HepG2 (cell line): ENCODE measurements at regions not wholly inside any gene's neighbourhood (a gene's known extent, or its start where the extent isn't known, plus 50 kb on each side); places are given as distances from the start of the nearest gene placed in this dataset.

Experiments
- ATAC-seq: fragments of 200-7000 bp; cut with Tn5 transposase; 3 replicates; pipeline ENCODE4 v1.9.1; 2020; ENCODE audit warnings: mild to moderate bottlenecking, moderate library complexity
- BruUV-seq: library from RNA; stranded (reverse); fragments of 400-500 nt; replicated peaks from 2 replicates; lab custom pipeline; 2021; lab: Mats Ljungman, UMichigan
- CTCF ChIA-PET: fragments of 300-600 bp; formaldehyde crosslinking; extraction: SDS; loops from one replicate; lab custom pipeline; 2021; ENCODE audit warnings: low total read pairs, inconsistent platforms, low intra/inter-chr PET ratio; lab: Yijun Ruan, JAX
- POLR2A ChIA-PET: fragments of 350-600 bp; sonication (Branson Sonifier 250); formaldehyde crosslinking; loops from one replicate; lab custom pipeline; 2020; ENCODE audit warnings: antibody characterized with exemption, inconsistent platforms; lab: Yijun Ruan, JAX
- DNase-seq: peaks from one replicate; pipeline ENCODE4 v3.0.0-alpha.2; 2015; ENCODE audit warnings: low spot score
- FAIRE-seq: peaks from 3 replicates; lab custom pipeline; 2011; peaks lifted over from hg19 to GRCh38; lab: Jason Lieb, UNC
- H2AFZ ChIP-seq: one replicate; pipeline ENCODE4 v1.6.1; 2011; ENCODE audit warnings: low read length, inconsistent platforms
- H3K27ac ChIP-seq: fragments of 300-600 bp; 3 replicates; pipeline ENCODE4 v1.8.0; 2011; ENCODE audit warnings: mixed run types, mild to moderate bottlenecking, mixed read lengths, low read length, inconsistent platforms; ENCODE audit not compliant: insufficient read depth; ENCODE audit errors: extremely low read length
- H3K27me3 ChIP-seq, 2 experiments: fragments of 200-600 bp in 1 of 2; 2 replicates in 1 of 2; 3 replicates in 1 of 2; pipeline versions ENCODE4 v1.6.0 to v1.8.0; 2011; ENCODE audit warnings: low read length in 2 of 2, mild to moderate bottlenecking in 2 of 2, moderate library complexity in 2 of 2, inconsistent platforms in 1 of 2; ENCODE audit not compliant: insufficient read depth in 2 of 2, control insufficient read depth in 1 of 2
- H3K36me3 ChIP-seq, 2 experiments: fragments of 200-600 bp in 1 of 2; replicated peaks in 1 of 2; 2 replicates in 1 of 2; 3 replicates in 1 of 2; pipeline versions ENCODE4 v1.5.1 to v1.8.0; 2011; ENCODE audit warnings: low read length in 2 of 2, inconsistent platforms in 1 of 2; ENCODE audit not compliant: insufficient read depth in 2 of 2, control insufficient read depth in 1 of 2
- H3K4me1 ChIP-seq: 2 replicates; pipeline ENCODE4 v1.5.1; 2012; ENCODE audit warnings: low read length, inconsistent platforms; ENCODE audit not compliant: insufficient read depth
- H3K4me2 ChIP-seq: 2 replicates; pipeline ENCODE4 v1.6.0; 2011; ENCODE audit warnings: low read depth, low read length, inconsistent platforms
- H3K4me3 ChIP-seq, 3 experiments: fragments of 200-600 bp in 1 of 3; sonication (generic), shearing (Covaris generic) in 1 of 3; replicated peaks in 1 of 3; 2 replicates each; pipeline ENCODE4 v1.5.1; 2011 to 2016; ENCODE audit warnings: low read length in 3 of 3, inconsistent platforms in 2 of 3, low read depth in 2 of 3, mild to moderate bottlenecking in 2 of 3, control low read depth in 1 of 3, mixed read lengths in 1 of 3; ENCODE audit not compliant: insufficient read depth in 1 of 3
- H3K79me2 ChIP-seq: one replicate; pipeline ENCODE4 v1.6.1; 2011; ENCODE audit warnings: low read length, inconsistent platforms; ENCODE audit not compliant: insufficient read depth
- H3K9ac ChIP-seq: 2 replicates; pipeline ENCODE4 v1.6.0; 2011; ENCODE audit warnings: mild to moderate bottlenecking, low read depth, low read length, inconsistent platforms; ENCODE audit not compliant: insufficient read depth
- H3K9me3 ChIP-seq: 2 replicates; pipeline ENCODE4 v1.5.1; 2012; ENCODE audit warnings: mild to moderate bottlenecking, low read length
- H4K20me1 ChIP-seq: 2 replicates; pipeline ENCODE4 v1.6.0; 2011; ENCODE audit warnings: inconsistent platforms, mild to moderate bottlenecking, low read length, moderate library complexity; ENCODE audit not compliant: insufficient read depth
- BRD4 ChIP-seq: sonication (generic); formaldehyde crosslinking; IDR thresholded peaks from 2 replicates; pipeline ENCODE4 v1.4.0; 2020; ENCODE audit warnings: missing genetic modification reagents
- HNF4A ChIP-seq: sonication (generic); formaldehyde crosslinking; IDR thresholded peaks from 2 replicates; pipeline ENCODE4 v1.4.0; 2020; ENCODE audit warnings: missing genetic modification reagents
- MBNL3 ChIP-seq: fragments of 250-450 bp; sonication (Bioruptor Pico); conservative IDR thresholded peaks from 2 replicates; pipeline ENCODE4 v1.8.0; 2022; ENCODE audit warnings: mild to moderate bottlenecking, inconsistent platforms
- RBAK ChIP-seq: sonication (generic); formaldehyde crosslinking; IDR thresholded peaks from 2 replicates; pipeline ENCODE4 v1.5.1; 2020; ENCODE audit warnings: mild to moderate bottlenecking, missing genetic modification reagents
- STAG1 ChIP-seq: sonication (generic); formaldehyde crosslinking; IDR thresholded peaks from 2 replicates; pipeline ENCODE4 v1.4.0; 2020; ENCODE audit warnings: missing genetic modification reagents
- ZIK1 ChIP-seq: sonication (generic); formaldehyde crosslinking; IDR thresholded peaks from 2 replicates; pipeline ENCODE4 v1.5.0; 2020; ENCODE audit warnings: mild to moderate bottlenecking, low read depth, missing genetic modification reagents, borderline replicate concordance
- WGBS: methylation state at CpG from one replicate; pipeline ENCODE4 v1.1.6; 2017; ENCODE audit warnings: low lambda C conversion rate; 5-methylcytosine and 5-hydroxymethylcytosine counted together
- in situ Hi-C: cut with HindIII; loops from 2 replicates; pipeline ENCODE4 v1.10.0; 2017; ENCODE audit warnings: low pct_unique_long_range_greater_than_20kb; ENCODE audit not compliant: extremely low pct_ligation_motif_present
- intact Hi-C: fragments of 100-400 bp; cut with micrococcal nuclease; formaldehyde crosslinking; loops from one replicate; pipeline ENCODE4 v1.10.0; 2022; ENCODE audit not compliant: unreplicated experiment
- TF ChIP-seq, protein P1 (sequence below): sonication (generic); formaldehyde crosslinking; IDR thresholded peaks from 2 replicates; pipeline ENCODE4 v1.5.0; 2020; ENCODE audit warnings: missing genetic modification reagents
- TF ChIP-seq, protein P2 (sequence below): sonication (generic); formaldehyde crosslinking; IDR thresholded peaks from 2 replicates; pipeline ENCODE4 v1.4.0; 2020; ENCODE audit warnings: missing genetic modification reagents

DNA sequence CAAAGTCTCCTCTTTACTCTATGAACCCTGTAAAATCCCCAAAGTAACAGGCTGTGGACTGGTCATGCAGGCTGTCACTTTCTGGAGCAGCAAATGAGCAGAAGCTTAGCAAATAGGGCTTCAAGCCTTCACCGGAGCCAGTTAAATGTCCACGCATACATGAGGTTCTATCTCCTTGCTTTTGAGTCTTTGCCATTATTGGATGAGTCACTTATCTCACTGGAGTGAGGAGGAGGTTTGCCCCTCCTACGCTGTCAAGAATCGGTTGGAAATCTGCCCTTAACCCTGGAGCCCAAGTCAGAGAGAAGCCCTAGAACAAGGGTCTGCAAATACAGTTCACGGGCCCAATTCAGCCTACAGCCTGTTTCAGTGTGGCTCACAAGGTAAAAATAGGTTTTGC is 126.1 kb upstream of the CTNNB1 start (continued):
- TF ChIP-seq ZIK1 (CRISPR knock-in tag) = no peak

- DNase-seq (peak; percentile 14), ATAC-seq (peak; percentile 73), FAIRE-seq (no peak)
- H4K20me1 ChIP-seq = no peaks in the 10 kb centered on the region
- no peak overlapping the region for H3K9ac ChIP-seq
- H3K4me3 ChIP-seq = no peak overlapping the region
- peaks cover 16% of the 10 kb centered on the region for H3K4me1 ChIP-seq
- peaks cover 0 to 8% of the 10 kb centered on the region in 2 experiments; a peak in 2 of 5 replicates for H3K27me3 ChIP-seq
- no peaks in the 10 kb centered on the region for H3K36me3 ChIP-seq
- 7% methylated on average over 7 of the region's 7 CpGs for WGBS
- H3K9me3 ChIP-seq = no peaks in the 10 kb centered on the region
- H3K79me2 ChIP-seq = no peaks in the 10 kb centered on the region
- BruUV-seq = no TSS peak
- CTCF ChIA-PET = no interaction called here
- POLR2A ChIA-PET = no interaction called here
- TF ChIP-seq MBNL3 (CRISPR knock-in tag) (no peak), STAG1 (CRISPR knock-in tag) (peak; percentile 12; the same call in 1 of the 2 replicates), HNF4A (CRISPR knock-in tag) (peak; percentile 23; the same call in 1 of the 2 replicates)
- TF ChIP-seq, all 625 proteins: peak for 2
- intact Hi-C loops (no loop called here), in situ Hi-C loops (no loop called here)
- H3K4me2 ChIP-seq = no peak overlapping the region
- H3K27ac ChIP-seq = no peak overlapping the region
- H2AFZ ChIP-seq = no peak overlapping the region
Measured at GRCh38 chr3:41075975-41076374, 123.3 kb upstream of the CTNNB1 start.

- TF ChIP-seq, protein P1, sequence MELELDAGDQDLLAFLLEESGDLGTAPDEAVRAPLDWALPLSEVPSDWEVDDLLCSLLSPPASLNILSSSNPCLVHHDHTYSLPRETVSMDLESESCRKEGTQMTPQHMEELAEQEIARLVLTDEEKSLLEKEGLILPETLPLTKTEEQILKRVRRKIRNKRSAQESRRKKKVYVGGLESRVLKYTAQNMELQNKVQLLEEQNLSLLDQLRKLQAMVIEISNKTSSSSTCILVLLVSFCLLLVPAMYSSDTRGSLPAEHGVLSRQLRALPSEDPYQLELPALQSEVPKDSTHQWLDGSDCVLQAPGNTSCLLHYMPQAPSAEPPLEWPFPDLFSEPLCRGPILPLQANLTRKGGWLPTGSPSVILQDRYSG (CRISPR knock-in tag) = no peak
- TF ChIP-seq BRD4 (CRISPR knock-in tag) (no peak), RBAK (CRISPR knock-in tag) (no peak)
- TF ChIP-seq, protein P2, sequence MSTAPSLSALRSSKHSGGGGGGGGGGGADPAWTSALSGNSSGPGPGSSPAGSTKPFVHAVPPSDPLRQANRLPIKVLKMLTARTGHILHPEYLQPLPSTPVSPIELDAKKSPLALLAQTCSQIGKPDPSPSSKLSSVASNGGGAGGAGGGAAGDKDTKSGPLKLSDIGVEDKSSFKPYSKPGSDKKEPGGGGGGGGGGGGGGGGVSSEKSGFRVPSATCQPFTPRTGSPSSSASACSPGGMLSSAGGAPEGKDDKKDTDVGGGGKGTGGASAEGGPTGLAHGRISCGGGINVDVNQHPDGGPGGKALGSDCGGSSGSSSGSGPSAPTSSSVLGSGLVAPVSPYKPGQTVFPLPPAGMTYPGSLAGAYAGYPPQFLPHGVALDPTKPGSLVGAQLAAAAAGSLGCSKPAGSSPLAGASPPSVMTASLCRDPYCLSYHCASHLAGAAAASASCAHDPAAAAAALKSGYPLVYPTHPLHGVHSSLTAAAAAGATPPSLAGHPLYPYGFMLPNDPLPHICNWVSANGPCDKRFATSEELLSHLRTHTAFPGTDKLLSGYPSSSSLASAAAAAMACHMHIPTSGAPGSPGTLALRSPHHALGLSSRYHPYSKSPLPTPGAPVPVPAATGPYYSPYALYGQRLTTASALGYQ (CRISPR knock-in tag) = no peak
Measured at GRCh38 chr3:41076399-41076798, 122.9 kb upstream of the CTNNB1 start.

More at GRCh38 chr3:41076399-41076798, 122.9 kb upstream of the CTNNB1 start:
- in situ Hi-C loops = no loop called here
- Histone ChIP-seq H2AFZ (no peak overlapping the region), H3K4me2 (no peak overlapping the region), H3K9ac (no peak overlapping the region), H3K79me2 (no peaks in the 10 kb centered on the region), H3K27ac (no peak overlapping the region), H3K4me3 (no peak overlapping the region), H3K36me3 (no peaks in the 10 kb centered on the region), H3K27me3 (peaks cover 0 to 8% of the 10 kb centered on the region in 2 experiments; a peak in 2 of 5 replicates), H4K20me1 (no peaks in the 10 kb centered on the region), H3K4me1 (peaks cover 16% of the 10 kb centered on the region), H3K9me3 (no peaks in the 10 kb centered on the region)
- CTCF ChIA-PET = no interaction called here
- ATAC-seq = no peak
- intact Hi-C loops = no loop called here
- POLR2A ChIA-PET = no interaction called here
- BruUV-seq = no TSS peak
- FAIRE-seq = no peak
- no peak for DNase-seq
